ENCODE measurements at regions not wholly inside any gene's neighbourhood (a gene's known extent, or its start where the extent isn't known, plus 50 kb on each side); places are given as distances from the start of the nearest gene placed in this dataset.

- intact Hi-C loops (cut with micrococcal nuclease): no loop called here
Measured at GRCh38 chr1:115577513-115577912, 64.3 kb upstream of the VANGL1 start.

GRCh38 chr1:115575661-115576060 is 66.1 kb upstream of the VANGL1 start:
- intact Hi-C loops (cut with micrococcal nuclease): no loop called here

- intact Hi-C loops (cut with micrococcal nuclease): no loop called here
Measured at GRCh38 chr1:115572710-115573109, 69.1 kb upstream of the VANGL1 start.

GRCh38 chr1:115567431-115567830 is 74.3 kb upstream of the VANGL1 start:
- intact Hi-C loops (cut with micrococcal nuclease): no loop called here

- intact Hi-C loops (cut with micrococcal nuclease): no loop called here
Measured at GRCh38 chr1:115565791-115566190, 76.0 kb upstream of the VANGL1 start.

- intact Hi-C loops (cut with micrococcal nuclease): no loop called here
Measured at GRCh38 chr1:115565353-115565752, 76.4 kb upstream of the VANGL1 start.

- intact Hi-C loops (cut with micrococcal nuclease): no loop called here
Measured at GRCh38 chr1:115564201-115564600, 77.6 kb upstream of the VANGL1 start.

- intact Hi-C loops (cut with micrococcal nuclease): no loop called here
Measured at GRCh38 chr1:115560027-115560426, 81.7 kb upstream of the VANGL1 start.

- intact Hi-C loops (cut with micrococcal nuclease): no loop called here
Measured at GRCh38 chr1:115558275-115558674, 83.5 kb upstream of the VANGL1 start.

- intact Hi-C loops (cut with micrococcal nuclease): no loop called here
Measured at GRCh38 chr1:115557715-115558114, 84.1 kb upstream of the VANGL1 start.

GRCh38 chr1:115556236-115556635 is 85.5 kb upstream of the VANGL1 start:
- intact Hi-C loops (cut with micrococcal nuclease): no loop called here

GRCh38 chr1:115555446-115555845 is 86.3 kb upstream of the VANGL1 start:
- intact Hi-C loops (cut with micrococcal nuclease): no loop called here

- intact Hi-C loops (cut with micrococcal nuclease): no loop called here
Measured at GRCh38 chr1:115547696-115548095, 94.1 kb upstream of the VANGL1 start.

- intact Hi-C loops (cut with micrococcal nuclease): no loop called here
Measured at GRCh38 chr1:115546846-115547245, 94.9 kb upstream of the VANGL1 start.

- intact Hi-C loops (cut with micrococcal nuclease): no loop called here
Measured at GRCh38 chr1:115545791-115546733, 95.7 kb upstream of the VANGL1 start.

- intact Hi-C loops (cut with micrococcal nuclease): no loop called here
Measured at GRCh38 chr1:115545096-115545720, 96.6 kb upstream of the VANGL1 start.

GRCh38 chr1:115544131-115544530 is 97.6 kb upstream of the VANGL1 start:
- intact Hi-C loops (cut with micrococcal nuclease): no loop called here

GRCh38 chr1:115543247-115543646 is 98.5 kb upstream of the VANGL1 start:
- intact Hi-C loops (cut with micrococcal nuclease): no loop called here

- intact Hi-C loops (cut with micrococcal nuclease): no loop called here
Measured at GRCh38 chr1:115539736-115540135, 102.0 kb upstream of the VANGL1 start.

- intact Hi-C loops (cut with micrococcal nuclease): no loop called here
Measured at GRCh38 chr1:115539061-115539460, 102.7 kb upstream of the VANGL1 start.

GRCh38 chr1:115538579-115538978 is 103.2 kb upstream of the VANGL1 start:
- intact Hi-C loops (cut with micrococcal nuclease): no loop called here

- intact Hi-C loops (cut with micrococcal nuclease): no loop called here
Measured at GRCh38 chr1:115537415-115537814, 104.4 kb upstream of the VANGL1 start.

Data from T-helper 2 cell treated with Interferon-gamma antibody and Interleukin-4, amounts not matched to agents 100 ng/mL and 5 ng/mL, for 36 hours (primary cell).